ENCODE measurements at regions not wholly inside any gene's neighbourhood (a gene's known extent, or its start where the extent isn't known, plus 50 kb on each side); places are given as distances from the start of the nearest gene placed in this dataset.

GRCh38 chr22:47599753-47600152 lies 837.3 kb downstream of the TBC1D22A start:
- DNase-seq = no peak

DNA sequence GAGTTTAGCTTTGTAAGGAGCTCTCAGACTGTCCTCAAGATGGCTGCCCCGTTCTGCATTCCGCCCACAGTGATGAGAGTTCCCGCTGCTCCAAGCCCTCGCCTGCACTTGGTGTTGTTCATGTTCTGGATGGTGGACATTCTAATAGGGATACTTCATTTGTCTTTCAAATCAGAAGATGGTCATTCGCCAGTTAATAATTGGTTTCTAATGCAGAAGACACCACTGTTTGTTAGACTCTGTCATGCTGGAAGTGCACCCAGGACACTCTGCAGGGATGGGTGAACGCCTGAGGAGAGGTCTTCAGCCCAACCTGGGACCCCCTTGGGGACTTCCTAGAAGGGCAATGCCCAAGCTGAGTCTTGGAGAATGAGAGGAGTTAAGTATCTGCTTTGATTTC lies 836.4 kb downstream of the TBC1D22A start:
- no peak for DNase-seq

DNA sequence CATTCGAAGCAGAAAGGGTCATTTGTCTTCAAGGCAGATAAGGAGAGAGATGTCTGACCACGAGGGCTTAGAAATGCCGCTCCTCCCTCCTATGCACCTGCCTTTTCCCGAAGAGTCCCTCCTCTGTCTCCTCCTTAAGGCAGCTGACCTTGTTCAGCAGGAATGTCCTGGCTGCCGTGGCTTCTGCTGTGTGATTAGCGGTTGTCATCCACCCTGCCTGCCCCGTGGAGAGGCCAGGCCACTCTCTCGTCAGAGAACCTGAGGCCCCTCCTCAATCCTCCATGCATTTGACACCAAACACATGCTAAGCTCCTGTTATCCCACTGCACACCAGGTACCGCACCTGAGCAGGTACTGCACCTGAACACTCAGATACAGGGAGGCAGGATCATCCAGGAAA lies 834.6 kb downstream of the TBC1D22A start:
- no peak for DNase-seq

DNA sequence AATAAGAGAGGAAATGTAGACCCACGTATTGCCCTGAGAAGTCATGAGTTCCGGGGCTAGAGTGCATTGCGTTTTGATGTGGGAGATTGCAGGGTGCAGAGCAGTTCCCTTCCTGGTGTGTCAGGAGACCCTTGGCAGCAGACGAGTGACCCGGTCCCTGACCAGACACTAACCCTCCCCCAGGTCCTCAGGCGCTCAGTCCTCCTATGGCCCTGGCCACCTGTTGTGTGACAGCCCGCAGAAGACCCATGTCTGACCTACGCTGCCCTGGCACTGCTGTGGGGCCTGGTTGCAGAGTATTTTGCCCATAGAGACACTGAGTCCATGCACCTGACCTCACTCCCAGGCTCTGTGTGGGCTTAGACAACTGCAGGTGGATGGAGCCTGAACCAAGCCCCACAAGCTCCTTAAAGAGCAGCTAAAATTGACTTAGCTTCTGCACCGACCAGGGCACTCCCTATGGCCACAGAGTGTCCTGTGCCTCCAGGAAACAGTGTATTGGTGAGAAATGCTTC lies 833.8 kb downstream of the TBC1D22A start:
- no peak for DNase-seq

DNA sequence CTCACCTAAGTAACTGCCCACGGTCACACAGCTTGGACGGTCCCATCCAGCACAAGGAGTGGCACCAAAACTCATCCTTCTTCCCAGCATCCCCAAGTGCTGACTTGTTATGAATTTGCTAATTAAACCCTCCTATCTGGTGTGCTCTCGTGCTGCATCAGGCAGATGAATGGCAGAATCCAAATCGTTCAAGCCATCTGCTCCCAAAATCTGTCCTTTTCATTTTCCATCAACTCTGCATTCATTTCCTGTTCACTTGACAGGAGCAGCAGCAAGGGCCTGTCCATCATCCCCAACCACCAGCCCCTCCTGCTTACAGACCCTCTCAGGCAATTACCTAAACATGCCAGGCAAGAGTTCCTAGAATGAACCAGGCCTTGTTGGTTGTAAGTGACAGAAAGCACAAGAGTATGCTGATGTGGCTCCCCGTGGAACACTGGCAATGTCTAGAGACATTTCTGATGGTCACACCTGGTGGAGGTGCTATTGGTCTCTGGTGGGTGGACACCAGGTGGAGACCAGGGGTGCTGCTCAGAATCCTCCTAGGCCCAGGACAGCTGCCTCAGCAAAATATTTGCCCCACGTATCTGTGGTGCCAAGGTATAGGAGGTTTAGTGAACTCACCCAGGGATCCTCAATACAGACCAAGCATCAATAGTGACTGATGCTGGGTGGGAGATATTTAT lies 832.5 kb downstream of the TBC1D22A start:
- DNase-seq = no peak

- DNase-seq = no peak
These were observed 831.5 kb downstream of the TBC1D22A start for GRCh38 chr22:47593911-47594311.

GRCh38 chr22:47593291-47593690 lies 830.8 kb downstream of the TBC1D22A start:
- DNase-seq = no peak

GRCh38 chr22:47592791-47593190 lies 830.3 kb downstream of the TBC1D22A start:
- no peak for DNase-seq

DNA sequence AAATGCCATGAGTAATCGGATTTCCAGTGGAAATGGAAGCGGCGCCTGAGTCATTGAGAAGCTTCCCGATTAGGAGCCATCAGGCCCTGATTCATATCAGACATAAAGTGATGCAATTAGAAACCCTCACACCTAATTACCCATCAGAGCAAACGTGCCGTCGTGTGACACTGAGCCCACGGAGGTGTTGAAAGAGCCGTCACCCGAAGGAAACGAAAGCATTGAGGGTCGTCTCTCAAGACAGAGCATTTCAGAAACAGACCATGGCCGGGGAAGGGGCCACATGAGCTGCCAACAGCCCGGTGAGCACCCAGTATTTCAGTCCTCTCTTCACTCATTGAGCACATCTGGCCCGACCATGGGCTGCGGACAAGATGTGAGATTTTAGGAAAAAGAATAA lies 829.3 kb downstream of the TBC1D22A start:
- DNase-seq = no peak

GRCh38 chr22:47591016-47591415 lies 828.6 kb downstream of the TBC1D22A start:
- no peak for DNase-seq

DNA sequence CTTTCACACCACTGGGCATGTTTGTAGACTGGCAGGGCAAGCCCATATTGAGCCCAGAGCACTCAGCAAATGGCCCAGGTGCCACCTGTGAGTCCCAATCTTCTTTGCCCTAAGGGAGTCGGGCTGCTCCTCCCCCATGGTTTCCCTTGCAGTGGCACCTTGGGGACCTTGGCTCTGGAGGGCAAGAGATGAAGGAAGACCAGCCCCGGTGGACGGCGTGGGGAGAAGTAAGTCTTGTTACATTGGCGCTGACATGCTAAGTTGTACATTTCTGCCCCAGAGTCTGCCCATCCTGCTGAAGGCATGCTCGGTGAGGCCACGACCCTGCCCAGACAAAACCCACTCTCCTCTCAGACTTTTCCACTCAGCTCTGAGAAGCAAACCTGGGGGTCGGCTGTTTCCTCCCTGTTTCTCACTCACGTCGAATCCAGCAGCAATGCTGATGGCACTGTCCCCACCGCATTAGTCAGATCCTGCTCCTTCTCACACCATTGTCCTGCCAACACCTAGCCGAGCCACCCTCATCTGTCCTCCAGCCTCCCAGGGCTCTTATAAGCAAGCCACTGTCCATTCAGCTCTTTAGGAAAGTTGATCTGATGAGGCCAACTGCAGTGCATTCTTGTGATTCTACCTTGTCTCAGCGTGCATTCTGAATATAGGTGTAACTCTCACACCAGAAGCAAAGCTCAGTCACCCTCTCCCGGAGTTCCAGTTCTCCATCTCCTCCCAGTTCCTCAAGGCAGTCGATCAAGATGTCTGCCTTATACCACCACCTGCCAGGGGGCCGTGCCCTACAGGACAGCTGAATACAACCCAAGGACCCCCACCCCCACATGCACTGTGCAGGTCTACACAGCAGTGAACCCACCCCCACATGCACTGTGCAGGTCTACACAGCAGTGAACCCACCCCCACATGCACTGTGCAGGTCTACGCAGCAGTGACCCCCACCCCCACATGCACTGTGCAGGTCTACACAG lies 827.1 kb downstream of the TBC1D22A start:
- DNase-seq = no peak

- DNase-seq = no peak
These were observed 826.1 kb downstream of the TBC1D22A start for GRCh38 chr22:47588578-47588960.

GRCh38 chr22:47587861-47588577 lies 825.6 kb downstream of the TBC1D22A start:
- no peak for DNase-seq

DNA sequence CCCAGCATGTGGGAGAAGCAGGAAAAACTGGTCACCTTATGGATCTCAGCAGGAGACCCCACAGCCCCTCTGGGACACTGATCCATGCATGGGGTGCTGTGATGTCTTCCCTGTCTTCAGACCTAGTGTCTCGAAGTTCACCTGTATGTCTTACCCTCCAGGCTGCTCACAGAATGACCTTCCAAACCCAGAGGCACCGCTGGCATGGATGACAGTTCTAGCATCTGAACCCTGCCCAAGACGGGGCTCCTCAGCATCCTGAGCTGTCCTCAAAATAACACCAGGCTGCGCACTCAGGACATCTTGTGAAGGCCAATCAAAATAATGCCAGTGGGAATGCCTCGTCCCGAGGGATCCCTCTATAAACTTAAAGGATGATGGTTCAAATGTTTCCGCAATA lies 824.9 kb downstream of the TBC1D22A start:
- no peak for DNase-seq

- no peak for DNase-seq
These were observed 824.5 kb downstream of the TBC1D22A start for GRCh38 chr22:47586946-47587345.

- DNase-seq = no peak
These were observed 823.6 kb downstream of the TBC1D22A start for GRCh38 chr22:47586038-47586437.

GRCh38 chr22:47583959-47584562 lies 821.6 kb downstream of the TBC1D22A start:
- DNase-seq = no peak

DNA sequence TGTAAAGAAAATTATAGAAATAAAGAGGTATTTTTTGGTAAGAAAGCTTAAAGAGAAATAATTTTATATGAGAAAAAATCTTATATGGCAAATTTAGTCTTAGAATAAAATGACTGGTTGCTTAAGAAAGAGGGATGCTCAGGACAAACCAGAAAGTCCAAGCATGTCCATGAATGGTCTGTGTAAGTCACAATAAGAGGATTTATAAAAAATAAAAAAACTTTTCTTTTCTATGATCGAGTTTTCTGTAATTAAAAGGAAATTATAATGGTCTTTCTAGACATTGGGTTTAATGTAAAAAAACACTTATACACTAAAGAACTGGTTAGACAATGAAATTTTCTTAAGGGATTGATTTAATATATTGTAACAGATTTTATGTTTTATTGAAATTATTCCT lies 819.6 kb downstream of the TBC1D22A start:
- no peak for DNase-seq

GRCh38 chr22:47580121-47580520 lies 817.7 kb downstream of the TBC1D22A start:
- no peak for DNase-seq

- DNase-seq = no peak
These were observed 814.5 kb downstream of the TBC1D22A start for GRCh38 chr22:47576908-47577307.

DNA sequence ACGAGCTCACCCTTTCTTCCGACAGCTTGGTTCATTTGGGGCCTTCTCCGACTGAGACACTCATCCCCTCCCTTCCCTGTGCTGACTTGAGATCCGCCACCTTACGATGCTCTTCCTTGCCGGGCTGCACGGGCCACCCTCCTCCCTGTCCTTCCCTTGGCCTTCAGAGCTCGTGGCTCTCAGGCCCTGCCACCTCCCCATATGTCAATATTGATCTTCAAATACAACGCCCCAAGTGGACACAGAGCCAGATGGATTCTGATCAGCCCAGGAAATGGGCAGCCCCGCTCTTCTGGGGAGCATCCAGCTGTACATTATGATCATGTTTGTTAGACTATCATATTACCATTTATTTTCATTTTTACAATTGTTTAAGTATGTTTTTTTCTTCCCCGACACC lies 812.8 kb downstream of the TBC1D22A start:
- no peak for DNase-seq

DNA sequence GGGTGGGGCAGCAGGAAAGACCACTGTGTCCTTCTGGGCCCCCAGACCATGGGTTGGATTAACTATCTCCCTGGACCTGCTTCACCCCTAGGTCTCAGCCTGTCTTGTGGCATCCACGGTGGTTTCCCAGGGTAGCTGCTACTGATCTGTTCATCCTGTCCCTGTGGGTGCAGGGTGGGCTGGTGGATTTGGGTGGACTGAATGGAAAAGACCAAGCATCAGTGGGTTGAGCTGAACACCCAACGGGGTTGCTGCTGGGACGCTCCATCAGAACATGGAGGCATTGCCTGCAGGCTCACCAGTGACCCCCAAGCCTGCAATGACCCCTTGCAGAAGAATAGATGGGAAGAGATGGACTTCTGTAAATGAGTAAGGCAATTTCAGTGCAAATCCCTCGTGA lies 812.1 kb downstream of the TBC1D22A start:
- DNase-seq = no peak

Data from hypothalamus (tissue), 51 donors.